GM12873 (cell line): ENCODE measurements at regions not wholly inside any gene's neighbourhood (a gene's known extent, or its start where the extent isn't known, plus 50 kb on each side); places are given as distances from the start of the nearest gene placed in this dataset.

Experiments
- CTCF ChIP-seq: IDR thresholded peaks from 2 replicates; pipeline ENCODE4 v1.5.1; 2012; ENCODE audit warnings: low read depth, mild to moderate bottlenecking, moderate library complexity, low read length, control low read depth; ENCODE audit not compliant: insufficient read depth; ENCODE audit errors: missing control alignments

GRCh38 chr12:28857369-28857768 is 291.7 kb upstream of the FAR2 start:
- no peak for TF ChIP-seq CTCF

GRCh38 chr12:28859551-28859950 is 289.5 kb upstream of the FAR2 start:
- TF ChIP-seq CTCF = no peak

GRCh38 chr12:28865776-28866175 is 283.3 kb upstream of the FAR2 start:
- TF ChIP-seq CTCF = no peak

GRCh38 chr12:28866296-28866695 is 282.8 kb upstream of the FAR2 start:
- no peak for TF ChIP-seq CTCF

- TF ChIP-seq CTCF = no peak
Observed at GRCh38 chr12:28866715-28867503, 282.2 kb upstream of the FAR2 start.

GRCh38 chr12:28868414-28868813 is 280.7 kb upstream of the FAR2 start:
- no peak for TF ChIP-seq CTCF

- no peak for TF ChIP-seq CTCF
Observed at GRCh38 chr12:28869197-28869596, 279.9 kb upstream of the FAR2 start.
